Body of pancreas (tissue), 4 donors: ENCODE measurements at regions not wholly inside any gene's neighbourhood (a gene's known extent, or its start where the extent isn't known, plus 50 kb on each side); places are given as distances from the start of the nearest gene placed in this dataset.

ENCODE experiments used
- ATAC-seq: fragments of 150-250 bp; one replicate; pipeline ENCODE4 v1.9.1; 2016
- DNase-seq, 4 donors: peaks; one replicate each; pipeline ENCODE4 v3.0.0-alpha.2; 2019
- H3K27ac ChIP-seq, 4 donors: fragments of 200-600 bp; sonication (generic); 1 replicate in 3 of 4; 2 replicates in 1 of 4; pipeline versions ENCODE4 v1.5.1 to v1.6.1; 2016 to 2019; ENCODE audit warnings: mild to moderate bottlenecking in 1 of 4, mixed read lengths in 1 of 4, moderate library complexity in 1 of 4
- H3K27me3 ChIP-seq, 2 donors: fragments of 200-600 bp; sonication (generic); one replicate each; pipeline ENCODE4 v1.6.0; 2016; ENCODE audit warnings: mild to moderate bottlenecking in 1 of 2
- H3K36me3 ChIP-seq, 2 donors: fragments of 200-600 bp; sonication (generic); replicated peaks in 1 of 2; 2 replicates each; pipeline ENCODE4 v1.5.1; 2016; ENCODE audit warnings: low read depth in 2 of 2; ENCODE audit not compliant: insufficient read depth in 1 of 2
- H3K4me1 ChIP-seq: fragments of 200-600 bp; sonication (generic); one replicate; pipeline ENCODE4 v1.6.0; 2016
- H3K4me3 ChIP-seq, 2 donors: fragments of 200-600 bp; sonication (generic); 1 replicate in 1 of 2; 2 replicates in 1 of 2; pipeline ENCODE4 v1.5.1; 2016 to 2019
- H3K9me3 ChIP-seq, 3 donors: fragments of 200-600 bp; sonication (generic); 1 replicate in 2 of 3; 2 replicates in 1 of 3; pipeline ENCODE4 v1.5.1; 2016
- CTCF ChIP-seq, 7 experiments: fragments of 450-650 bp in 4 of 7; fragments of 200-600 bp in 3 of 7; sonication (generic) in 3 of 7; IDR thresholded peaks; one replicate each; pipeline ENCODE4 v1.5.1; 2016 to 2019; ENCODE audit warnings: antibody characterized with exemption in 7 of 7
- POLR2A ChIP-seq, 3 donors: fragments of 450-650 bp; IDR thresholded peaks; one replicate each; pipeline ENCODE4 v1.6.1; 2016; ENCODE audit warnings: antibody characterized with exemption in 3 of 3, mild to moderate bottlenecking in 2 of 3
- WGBS, 2 donors: methylation state at CpG; one replicate each; pipeline ENCODE4 v1.1.5; 2017; 5-methylcytosine and 5-hydroxymethylcytosine counted together
- intact Hi-C: fragments of 100-400 bp; cut with DNase I; formaldehyde crosslinking; loops from one replicate; pipeline ENCODE4 v1.15.1; 2023

DNA sequence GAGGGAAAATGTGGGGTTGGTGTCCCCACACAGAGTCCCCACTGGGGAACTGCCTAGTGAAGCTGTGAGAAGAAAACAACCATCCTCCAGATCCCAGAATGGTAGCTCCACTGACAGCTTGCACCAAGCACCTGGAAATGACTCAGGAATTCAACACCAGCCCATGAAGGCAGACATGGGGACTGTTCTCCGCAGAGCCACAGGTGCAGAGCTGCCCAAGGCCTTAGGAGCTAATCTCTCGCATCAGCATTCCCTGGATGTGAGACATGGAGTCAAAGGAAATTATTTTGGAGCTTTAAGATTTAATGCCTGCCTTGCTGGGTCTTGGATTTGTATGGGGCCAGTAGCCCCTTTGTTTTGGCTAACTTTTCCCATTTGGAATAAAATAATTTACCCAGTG is 367.9 kb downstream of the FAM133A start:
- intact Hi-C loops: no loop called here
- no peak overlapping the region for H3K27ac ChIP-seq
- ATAC-seq: no peak
- DNase-seq: no peak
- H3K4me1 ChIP-seq: no peaks in the 10 kb centered on the region
- WGBS, 2 donors: 100% methylated on average over 1 of the region's 2 CpGs; no CpG with 5 or more reads in 1 of the 2 donors
- TF ChIP-seq POLR2A (IDR thresholded peaks at IDR 0.05) (no peak), CTCF (IDR thresholded peaks at IDR 0.05) (no peak)
- H3K4me3 ChIP-seq: no peak overlapping the region
- no peaks in the 10 kb centered on the region for H3K27me3 ChIP-seq
- no peaks in the 10 kb centered on the region for H3K9me3 ChIP-seq
- no peaks in the 10 kb centered on the region for H3K36me3 ChIP-seq

DNA sequence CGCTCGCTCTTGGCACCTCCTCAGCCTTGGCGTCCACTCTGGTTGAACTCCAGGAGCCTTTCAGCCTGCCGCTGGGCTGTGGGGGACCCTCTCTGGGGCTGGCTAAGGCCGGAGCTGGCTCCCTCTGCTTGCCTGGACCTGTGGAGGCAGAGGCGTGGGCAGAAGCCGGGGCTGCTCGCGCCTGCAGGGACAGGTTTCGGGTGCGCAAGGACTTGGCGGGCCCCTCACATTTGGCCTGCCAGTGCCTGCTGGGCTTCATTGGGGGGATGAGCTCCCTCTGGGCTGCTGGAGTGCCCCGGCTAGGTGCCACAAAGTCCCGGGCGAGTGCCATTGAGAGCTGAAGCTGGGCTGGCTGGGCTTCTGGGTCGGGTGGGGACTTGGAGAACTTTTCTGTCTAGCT is 371.7 kb downstream of the FAM133A start:
- DNase-seq (no peak), ATAC-seq (no peak)
- Histone ChIP-seq H3K4me1 (no peaks in the 10 kb centered on the region), H3K36me3 (no peaks in the 10 kb centered on the region), H3K27ac (no peak overlapping the region), H3K4me3 (no peak overlapping the region), H3K9me3 (no peaks in the 10 kb centered on the region), H3K27me3 (no peaks in the 10 kb centered on the region)
- no peak for TF ChIP-seq CTCF (IDR thresholded peaks at IDR 0.05)
- intact Hi-C loops: no loop called here
- 42 to 70% methylated on average over 2 to 7 of the region's 16 CpGs for WGBS, 2 donors

DNA sequence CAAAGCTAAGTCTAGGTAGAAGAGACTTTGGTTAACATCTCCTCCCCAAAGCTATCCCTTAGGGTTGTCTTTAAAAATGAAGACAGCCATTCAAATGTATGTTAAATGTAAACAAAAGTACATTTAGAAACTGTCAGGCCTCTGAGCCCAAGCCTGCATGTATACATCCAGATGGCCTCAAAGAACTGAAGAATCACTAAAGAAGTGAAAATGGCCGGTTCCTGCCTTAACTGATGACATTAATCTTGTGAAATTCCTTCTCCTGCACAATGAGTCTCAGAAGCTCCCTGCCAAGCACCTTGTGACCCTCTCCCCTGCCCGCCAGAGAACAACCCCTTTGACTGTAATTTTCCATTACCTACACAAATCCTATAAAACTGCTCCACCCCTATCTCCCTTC is 377.9 kb downstream of the FAM133A start:
- Histone ChIP-seq H3K27me3 (no peaks in the 10 kb centered on the region), H3K4me1 (no peaks in the 10 kb centered on the region), H3K4me3 (no peak overlapping the region), H3K9me3 (no peaks in the 10 kb centered on the region), H3K27ac (no peak overlapping the region), H3K36me3 (no peaks in the 10 kb centered on the region)
- 63 to 80% methylated on average over 2 of the region's 2 CpGs for WGBS, 2 donors
- TF ChIP-seq CTCF (IDR thresholded peaks at IDR 0.05): no peak
- TF ChIP-seq POLR2A (IDR thresholded peaks at IDR 0.05): no peak
- intact Hi-C loops: no loop called here
- no peak for ATAC-seq
- no peak for DNase-seq

- H3K9me3 ChIP-seq: no peaks in the 10 kb centered on the region
- H3K27me3 ChIP-seq: no peaks in the 10 kb centered on the region
- H3K27ac ChIP-seq: no peak overlapping the region
- DNase-seq (no peak), ATAC-seq (peak; percentile 65)
- H3K4me3 ChIP-seq: no peak overlapping the region
- intact Hi-C loops: no loop called here
- 13 to 28% methylated on average over 2 of the region's 2 CpGs for WGBS, 2 donors
- TF ChIP-seq POLR2A (IDR thresholded peaks at IDR 0.05) (no peak), CTCF (IDR thresholded peaks at IDR 0.05) (no peak)
- no peaks in the 10 kb centered on the region for H3K4me1 ChIP-seq
- no peaks in the 10 kb centered on the region for H3K36me3 ChIP-seq
Observed at GRCh38 chrX:94053575-94053974, 379.6 kb downstream of the FAM133A start.

DNA sequence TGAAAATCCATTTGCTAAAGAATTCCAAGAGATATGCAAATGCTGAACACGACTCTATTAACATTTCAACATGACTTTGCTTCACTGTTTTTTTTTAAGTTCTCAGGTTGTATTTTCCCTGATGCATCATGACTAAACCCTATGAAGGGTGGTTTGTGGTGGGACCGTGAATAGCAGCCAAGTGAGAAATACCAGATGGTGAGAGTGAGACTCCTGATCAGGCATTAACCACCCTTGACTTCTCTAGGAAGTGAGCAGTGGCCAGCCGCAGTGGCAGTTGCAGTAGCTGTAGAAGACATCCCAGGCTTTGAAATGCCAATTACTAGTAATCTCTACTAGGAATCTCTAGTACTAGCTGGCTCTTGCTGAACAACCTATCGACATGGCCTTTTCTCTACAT is 383.4 kb downstream of the FAM133A start:
- Histone ChIP-seq H3K27ac (no peak overlapping the region), H3K36me3 (no peaks in the 10 kb centered on the region), H3K9me3 (no peaks in the 10 kb centered on the region), H3K4me1 (no peaks in the 10 kb centered on the region), H3K27me3 (no peaks in the 10 kb centered on the region), H3K4me3 (no peak overlapping the region)
- 56 to 72% methylated on average over 4 of the region's 4 CpGs for WGBS, 2 donors
- DNase-seq (no peak), ATAC-seq (no peak)
- intact Hi-C loops: no loop called here
- TF ChIP-seq POLR2A (IDR thresholded peaks at IDR 0.05) (no peak), CTCF (IDR thresholded peaks at IDR 0.05) (no peak)
